HG03060 (cell line): ENCODE measurements at regions not wholly inside any gene's neighbourhood (a gene's known extent, or its start where the extent isn't known, plus 50 kb on each side); places are given as distances from the start of the nearest gene placed in this dataset.

Source experiments
- ATAC-seq: cut with Tn5 transposase; IDR thresholded peaks from one replicate; pipeline ENCODE4 v1.9.1; 2021; ENCODE audit warnings: low read depth, moderate number of reproducible peaks; ENCODE audit not compliant: unreplicated experiment

GRCh38 chr13:110097013-110097412 lies 209.9 kb downstream of the COL4A1 start:
- ATAC-seq: no peak

- ATAC-seq: no peak
These were observed 214.1 kb downstream of the COL4A1 start for GRCh38 chr13:110092831-110093247.

- no peak for ATAC-seq
These were observed 217.1 kb downstream of the COL4A1 start for GRCh38 chr13:110089815-110090214.

GRCh38 chr13:110089100-110089499 lies 217.9 kb downstream of the COL4A1 start:
- ATAC-seq: no peak

- ATAC-seq: no peak
These were observed 233.0 kb downstream of the COL4A1 start for GRCh38 chr13:110073982-110074381.

GRCh38 chr13:110070511-110071120 lies 236.3 kb downstream of the COL4A1 start:
- no peak for ATAC-seq

GRCh38 chr13:110070046-110070445 lies 236.9 kb downstream of the COL4A1 start:
- ATAC-seq: no peak

- no peak for ATAC-seq
These were observed 238.8 kb downstream of the COL4A1 start for GRCh38 chr13:110068176-110068473.

GRCh38 chr13:110067355-110068175 lies 239.4 kb downstream of the COL4A1 start:
- no peak for ATAC-seq

GRCh38 chr13:110065780-110066179 lies 241.2 kb downstream of the COL4A1 start:
- no peak for ATAC-seq

- ATAC-seq: no peak
These were observed 243.2 kb downstream of the COL4A1 start for GRCh38 chr13:110063490-110064421.

GRCh38 chr13:110062777-110063442 lies 244.0 kb downstream of the COL4A1 start:
- no peak for ATAC-seq

GRCh38 chr13:110062077-110062776 lies 244.7 kb downstream of the COL4A1 start:
- no peak for ATAC-seq

GRCh38 chr13:110061270-110061669 lies 245.7 kb downstream of the COL4A1 start:
- ATAC-seq: no peak

GRCh38 chr13:110057052-110057451 lies 249.9 kb downstream of the COL4A1 start:
- ATAC-seq: no peak

GRCh38 chr13:110056640-110057039 lies 250.3 kb downstream of the COL4A1 start:
- no peak for ATAC-seq

- no peak for ATAC-seq
These were observed 251.9 kb downstream of the COL4A1 start for GRCh38 chr13:110055089-110055488.

- no peak for ATAC-seq
These were observed 252.9 kb downstream of the COL4A1 start for GRCh38 chr13:110054041-110054440.

- ATAC-seq: no peak
These were observed 259.5 kb downstream of the COL4A1 start for GRCh38 chr13:110047496-110047895.

- ATAC-seq: no peak
These were observed 260.1 kb downstream of the COL4A1 start for GRCh38 chr13:110046811-110047210.
